Left lung (tissue), 4 donors: ENCODE measurements at regions not wholly inside any gene's neighbourhood (a gene's known extent, or its start where the extent isn't known, plus 50 kb on each side); places are given as distances from the start of the nearest gene placed in this dataset.

Experiments
- ATAC-seq: fragments of 200-7000 bp; cut with Tn5 transposase; one replicate; pipeline ENCODE4 v1.9.1; 2020; ENCODE audit warnings: moderate library complexity
- DNase-seq, 4 donors: peaks; one replicate each; pipeline ENCODE4 v3.0.0-alpha.2; 2013 to 2020
- H3K27ac ChIP-seq, 2 donors: fragments of 200-600 bp; sonication (generic) in 1 of 2; one replicate each; pipeline versions ENCODE4 v1.5.0 to v1.8.0; 2020 to 2021
- H3K27me3 ChIP-seq, 2 donors: fragments of 200-600 bp; sonication (generic) in 1 of 2; one replicate each; pipeline versions ENCODE4 v1.5.0 to v1.8.0; 2020 to 2021
- H3K36me3 ChIP-seq, 2 donors: fragments of 200-600 bp; sonication (generic) in 1 of 2; one replicate each; pipeline versions ENCODE4 v1.5.0 to v1.8.0; 2020 to 2021
- H3K4me1 ChIP-seq, 2 donors: fragments of 200-600 bp; one replicate each; pipeline ENCODE4 v1.8.0; 2021
- H3K4me3 ChIP-seq, 2 donors: fragments of 200-600 bp; sonication (generic) in 1 of 2; one replicate each; pipeline versions ENCODE4 v1.5.0 to v1.8.0; 2020 to 2021; ENCODE audit warnings: mild to moderate bottlenecking in 1 of 2
- H3K9me3 ChIP-seq, 2 donors: fragments of 200-600 bp; sonication (generic) in 1 of 2; one replicate each; pipeline versions ENCODE4 v1.5.0 to v1.8.0; 2020 to 2021
- CTCF ChIP-seq, 2 donors: fragments of 200-600 bp; sonication (generic) in 1 of 2; IDR thresholded peaks; one replicate each; pipeline versions ENCODE4 v1.5.0 to v1.8.0; 2021; ENCODE audit warnings: antibody characterized with exemption in 2 of 2
- intact Hi-C, 2 donors: fragments of 100-400 bp; cut with DNase I; formaldehyde crosslinking; loops; one replicate each; pipeline versions ENCODE4 v1.11.2 to v1.14.2; 2022
- donor health status: DM: no; HTN: yes; CAD: no.
- donor health status: DM: no; HTN: no; CAD: no.

GRCh38 chr3:67196677-67197076 is 198.6 kb downstream of the KBTBD8 start:
- no peaks in the 10 kb centered on the region for H3K36me3 ChIP-seq
- intact Hi-C loops: no loop called here
- H3K9me3 ChIP-seq: no peaks in the 10 kb centered on the region
- no peak for TF ChIP-seq CTCF (IDR thresholded peaks at IDR 0.05)
- no peak overlapping the region for H3K4me3 ChIP-seq
- no peak overlapping the region for H3K27ac ChIP-seq
- no peak for ATAC-seq
- H3K4me1 ChIP-seq: no peaks in the 10 kb centered on the region
- DNase-seq: no peak
- H3K27me3 ChIP-seq: no peaks in the 10 kb centered on the region

GRCh38 chr3:67198374-67198773 is 200.3 kb downstream of the KBTBD8 start:
- Histone ChIP-seq H3K4me3 (no peak overlapping the region), H3K36me3 (no peaks in the 10 kb centered on the region), H3K27me3 (no peaks in the 10 kb centered on the region), H3K27ac (no peak overlapping the region), H3K9me3 (no peaks in the 10 kb centered on the region), H3K4me1 (no peaks in the 10 kb centered on the region)
- intact Hi-C loops: no loop called here
- no peak for DNase-seq
- no peak for ATAC-seq
- no peak for TF ChIP-seq CTCF (IDR thresholded peaks at IDR 0.05)

- no peak for TF ChIP-seq CTCF (IDR thresholded peaks at IDR 0.05)
- intact Hi-C loops: no loop called here
- ATAC-seq: no peak
These were observed 202.5 kb downstream of the KBTBD8 start for GRCh38 chr3:67200618-67201017.

GRCh38 chr3:67201026-67201425 is 202.9 kb downstream of the KBTBD8 start:
- no peaks in the 10 kb centered on the region for H3K4me1 ChIP-seq
- no peak overlapping the region for H3K4me3 ChIP-seq
- no peaks in the 10 kb centered on the region for H3K36me3 ChIP-seq
- H3K27ac ChIP-seq: no peak overlapping the region
- DNase-seq: no peak
- ATAC-seq: no peak
- no peaks in the 10 kb centered on the region for H3K9me3 ChIP-seq
- intact Hi-C loops: no loop called here
- no peaks in the 10 kb centered on the region for H3K27me3 ChIP-seq
- TF ChIP-seq CTCF (IDR thresholded peaks at IDR 0.05): no peak

More at GRCh38 chr3:67200618-67201017, 202.5 kb downstream of the KBTBD8 start:
- H3K4me3 ChIP-seq: no peak overlapping the region
- no peak for DNase-seq
- H3K27ac ChIP-seq: no peak overlapping the region
- no peaks in the 10 kb centered on the region for H3K4me1 ChIP-seq
- no peaks in the 10 kb centered on the region for H3K36me3 ChIP-seq
- H3K27me3 ChIP-seq: no peaks in the 10 kb centered on the region
- no peaks in the 10 kb centered on the region for H3K9me3 ChIP-seq

- no peak for DNase-seq
- intact Hi-C loops: no loop called here
- H3K36me3 ChIP-seq: no peaks in the 10 kb centered on the region
- H3K4me3 ChIP-seq: no peak overlapping the region
- no peaks in the 10 kb centered on the region for H3K9me3 ChIP-seq
- ATAC-seq: no peak
- H3K27me3 ChIP-seq: no peaks in the 10 kb centered on the region
- H3K4me1 ChIP-seq: no peaks in the 10 kb centered on the region
- no peak overlapping the region for H3K27ac ChIP-seq
- no peak for TF ChIP-seq CTCF (IDR thresholded peaks at IDR 0.05)
These were observed 203.9 kb downstream of the KBTBD8 start for GRCh38 chr3:67202053-67202452.
